ENCODE measurements at regions not wholly inside any gene's neighbourhood (a gene's known extent, or its start where the extent isn't known, plus 50 kb on each side); places are given as distances from the start of the nearest gene placed in this dataset.

- TF ChIP-seq GATA2 (IDR thresholded peaks at IDR 0.05; ENCODE audit: low read depth, low read length) (no peak), GATA3 (IDR thresholded peaks at IDR 0.05; ENCODE audit: low read depth, low read length) (no peak)
Observed at GRCh38 chr3:111269777-111270176, 198.2 kb downstream of the NECTIN3 start.

All from SH-SY5Y (cell line).